Fibroblast of villous mesenchyme (primary cell): ENCODE measurements at regions not wholly inside any gene's neighbourhood (a gene's known extent, or its start where the extent isn't known, plus 50 kb on each side); places are given as distances from the start of the nearest gene placed in this dataset.
A peak's percentile ranks its signal among the peaks of the same experiment; 100 is the strongest.

Source experiments
- DNase-seq: peaks from one replicate; pipeline ENCODE4 v3.0.0-alpha.2; 2010; ENCODE audit warnings: low read depth
- H3K4me3 ChIP-seq: 2 replicates; pipeline ENCODE4 v1.5.1; 2011; ENCODE audit warnings: low read depth, mild to moderate bottlenecking, low read length
- TF ChIP-seq, protein P1 (sequence below): IDR thresholded peaks from 2 replicates; pipeline ENCODE4 v1.5.1; 2012; ENCODE audit warnings: low read depth, mild to moderate bottlenecking, low read length; ENCODE audit not compliant: insufficient read depth

DNA sequence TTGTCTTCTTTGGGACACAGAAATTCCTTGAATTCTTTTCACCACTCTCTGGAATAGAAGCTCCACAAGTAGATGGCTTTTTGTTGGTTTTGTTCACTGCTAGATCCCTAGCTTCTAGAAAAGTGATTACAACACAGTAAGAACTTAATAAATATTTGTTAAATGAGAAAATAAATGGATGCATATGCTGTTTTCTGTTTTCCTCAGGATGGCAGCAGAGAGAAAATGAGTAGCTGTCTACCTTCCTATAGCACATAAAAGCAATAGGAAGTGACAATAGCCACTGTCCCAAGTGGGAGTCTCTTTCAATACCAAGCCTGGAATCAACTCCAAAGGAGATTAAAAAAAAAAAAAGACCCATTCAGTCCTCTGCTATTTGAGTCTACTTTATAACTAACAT, 100.6 kb upstream of the NREP start:
- no peak for DNase-seq

DNA sequence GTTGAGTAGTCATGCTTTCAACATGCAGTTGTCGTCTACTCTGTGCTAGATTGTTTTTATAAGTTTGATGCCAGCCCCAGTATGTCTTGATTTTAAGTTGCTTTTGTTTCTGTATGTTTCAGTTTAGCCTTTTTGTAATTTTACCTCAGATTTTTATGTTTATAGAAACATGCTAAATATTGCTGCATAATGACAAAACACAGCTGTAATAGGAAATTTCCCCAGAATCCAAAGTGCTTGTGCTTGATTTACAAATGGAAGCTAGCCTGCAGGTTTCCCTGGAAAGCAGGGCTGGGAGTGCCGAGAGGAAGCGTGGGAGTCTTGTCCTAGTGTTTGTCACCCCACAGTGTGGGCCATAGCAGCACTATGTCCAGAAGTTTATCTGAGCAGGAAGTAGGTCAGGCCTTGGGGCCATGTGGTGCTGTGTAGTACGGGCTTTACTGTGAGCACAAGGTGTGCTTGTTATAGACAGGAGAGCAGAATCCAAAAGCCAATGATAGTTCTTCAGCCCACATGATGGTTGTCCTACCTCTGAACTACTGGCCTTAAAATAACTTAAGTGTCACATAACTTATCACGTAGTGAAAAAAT, 100.0 kb upstream of the NREP start:
- no peak overlapping the region for H3K4me3 ChIP-seq
- DNase-seq: no peak
- TF ChIP-seq, protein P1, sequence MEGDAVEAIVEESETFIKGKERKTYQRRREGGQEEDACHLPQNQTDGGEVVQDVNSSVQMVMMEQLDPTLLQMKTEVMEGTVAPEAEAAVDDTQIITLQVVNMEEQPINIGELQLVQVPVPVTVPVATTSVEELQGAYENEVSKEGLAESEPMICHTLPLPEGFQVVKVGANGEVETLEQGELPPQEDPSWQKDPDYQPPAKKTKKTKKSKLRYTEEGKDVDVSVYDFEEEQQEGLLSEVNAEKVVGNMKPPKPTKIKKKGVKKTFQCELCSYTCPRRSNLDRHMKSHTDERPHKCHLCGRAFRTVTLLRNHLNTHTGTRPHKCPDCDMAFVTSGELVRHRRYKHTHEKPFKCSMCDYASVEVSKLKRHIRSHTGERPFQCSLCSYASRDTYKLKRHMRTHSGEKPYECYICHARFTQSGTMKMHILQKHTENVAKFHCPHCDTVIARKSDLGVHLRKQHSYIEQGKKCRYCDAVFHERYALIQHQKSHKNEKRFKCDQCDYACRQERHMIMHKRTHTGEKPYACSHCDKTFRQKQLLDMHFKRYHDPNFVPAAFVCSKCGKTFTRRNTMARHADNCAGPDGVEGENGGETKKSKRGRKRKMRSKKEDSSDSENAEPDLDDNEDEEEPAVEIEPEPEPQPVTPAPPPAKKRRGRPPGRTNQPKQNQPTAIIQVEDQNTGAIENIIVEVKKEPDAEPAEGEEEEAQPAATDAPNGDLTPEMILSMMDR: no peak

More for the DNA sequence above, 100.6 kb upstream of the NREP start:
- TF ChIP-seq, protein P1: peak; percentile 15
- no peak overlapping the region for H3K4me3 ChIP-seq

GRCh38 chr5:111855356-111855755, 98.4 kb upstream of the NREP start:
- TF ChIP-seq, protein P1: no peak
- DNase-seq: no peak
- H3K4me3 ChIP-seq: no peak overlapping the region

DNA sequence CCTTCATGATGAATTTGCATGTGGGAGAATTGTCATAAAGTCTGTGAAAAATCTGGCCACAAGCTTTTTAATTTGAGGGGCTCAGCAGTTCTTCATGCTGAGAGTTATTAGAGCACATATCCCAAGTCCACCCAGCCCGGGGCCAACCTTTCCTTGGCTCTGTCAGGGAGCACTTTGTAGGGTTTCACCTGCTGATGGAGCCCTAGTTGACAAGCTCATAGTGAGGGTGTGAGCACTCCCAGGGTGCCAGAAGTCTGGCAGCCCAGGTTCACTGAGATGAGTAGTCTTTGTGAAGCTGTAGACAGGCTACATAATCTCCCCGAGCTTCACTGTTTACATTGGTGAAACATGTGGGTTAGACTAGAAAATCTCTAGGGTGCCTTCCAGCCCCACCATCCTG, 97.2 kb upstream of the NREP start:
- H3K4me3 ChIP-seq: no peak overlapping the region
- TF ChIP-seq, protein P1: no peak
- peak; percentile 43 for DNase-seq

DNA sequence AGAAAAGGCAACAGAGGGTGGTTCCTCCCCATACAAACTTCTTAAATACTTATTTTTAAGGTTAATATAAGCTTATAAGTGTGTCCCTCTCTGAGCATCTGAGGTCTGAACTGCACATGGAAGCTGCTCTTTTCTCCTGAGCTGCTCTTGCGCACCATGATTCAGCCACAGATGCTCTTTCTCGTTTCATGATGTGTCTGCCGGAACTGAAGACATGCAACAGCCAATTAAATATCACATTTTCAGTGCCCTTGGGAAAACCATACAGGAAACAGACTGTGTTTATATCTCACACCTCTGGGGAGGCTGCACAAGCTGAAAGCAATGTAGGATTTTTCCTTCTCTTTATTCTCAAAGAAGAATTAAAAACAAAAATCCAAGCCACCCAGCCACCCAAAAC, 96.8 kb upstream of the NREP start:
- no peak overlapping the region for H3K4me3 ChIP-seq
- TF ChIP-seq, protein P1: no peak
- DNase-seq: peak; percentile 52

DNA sequence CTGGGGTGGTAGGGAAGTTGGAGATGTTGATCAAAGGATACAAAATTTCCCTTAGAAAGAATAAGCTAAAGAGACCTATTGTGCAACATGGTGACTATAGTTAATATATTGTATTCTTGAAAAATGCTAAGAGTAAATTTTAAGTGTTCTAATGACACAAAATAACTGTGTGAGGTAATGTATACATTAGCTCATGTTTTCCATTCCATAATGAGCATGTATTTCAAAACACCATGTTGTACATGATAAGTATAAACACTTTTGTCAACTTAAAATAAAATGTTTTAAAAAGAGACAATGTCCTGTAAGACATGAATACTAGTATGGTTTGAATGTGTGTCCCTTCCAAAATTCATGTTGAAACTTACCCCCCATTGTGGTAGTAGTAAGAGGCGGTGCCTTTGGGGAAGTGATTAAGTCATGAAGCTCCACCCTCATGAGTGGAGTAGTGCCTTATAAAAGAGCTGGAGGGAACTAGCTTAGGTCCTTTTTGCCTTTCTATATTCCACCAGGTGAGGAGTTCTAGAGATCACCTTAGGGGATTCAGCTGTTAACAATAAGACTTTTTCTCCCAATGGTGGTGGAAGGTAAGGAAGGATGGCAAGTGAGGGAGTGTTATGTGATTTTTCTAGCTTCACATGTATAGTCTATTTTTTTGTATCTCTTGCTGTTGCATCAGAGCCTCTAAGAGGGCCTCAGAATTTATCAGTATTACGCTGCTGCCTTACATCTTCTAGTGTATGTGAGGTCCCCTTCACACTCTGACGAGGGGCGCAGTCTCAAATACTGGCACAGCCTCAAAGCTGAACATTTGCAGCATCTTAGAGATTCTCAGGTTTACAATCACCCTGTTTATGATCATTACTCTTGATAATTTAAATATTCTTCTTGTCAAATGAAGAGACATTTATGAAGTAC, 94.9 kb upstream of the NREP start:
- TF ChIP-seq, protein P1: no peak
- DNase-seq: no peak
- no peak overlapping the region for H3K4me3 ChIP-seq

- H3K4me3 ChIP-seq: no peak overlapping the region
- no peak for DNase-seq
- TF ChIP-seq, protein P1: no peak
Measured at GRCh38 chr5:111848476-111848875, 91.5 kb upstream of the NREP start.
